ENCODE measurements at regions not wholly inside any gene's neighbourhood (a gene's known extent, or its start where the extent isn't known, plus 50 kb on each side); places are given as distances from the start of the nearest gene placed in this dataset.
A peak's percentile ranks its signal among the peaks of the same experiment; 100 is the strongest.

- DNase-seq: peak; percentile 86
Measured at GRCh38 chr2:176652300-176653182, 383.3 kb downstream of the MTX2 start.

- peak; percentile 87 for DNase-seq
Measured at GRCh38 chr2:176653479-176654443, 384.5 kb downstream of the MTX2 start.

- no peak for DNase-seq
Measured at GRCh38 chr2:176656038-176656775, 387.0 kb downstream of the MTX2 start.

GRCh38 chr2:176656776-176657140 is 387.5 kb downstream of the MTX2 start:
- no peak for DNase-seq

- no peak for DNase-seq
Measured at GRCh38 chr2:176657393-176657792, 388.2 kb downstream of the MTX2 start.

- DNase-seq: no peak
Measured at GRCh38 chr2:176658708-176659107, 389.5 kb downstream of the MTX2 start.

GRCh38 chr2:176662753-176663152 is 393.5 kb downstream of the MTX2 start:
- no peak for DNase-seq

- DNase-seq: no peak
Measured at GRCh38 chr2:176664478-176664877, 395.2 kb downstream of the MTX2 start.

- DNase-seq: no peak
Measured at GRCh38 chr2:176665086-176665485, 395.8 kb downstream of the MTX2 start.

- DNase-seq: no peak
Measured at GRCh38 chr2:176668912-176669311, 399.7 kb downstream of the MTX2 start.

GRCh38 chr2:176669398-176670174 is 400.3 kb downstream of the MTX2 start:
- DNase-seq: no peak

GRCh38 chr2:176675271-176675949 is 406.2 kb downstream of the MTX2 start:
- DNase-seq: no peak

- DNase-seq: no peak
Measured at GRCh38 chr2:176677746-176678265, 408.6 kb downstream of the MTX2 start.

GRCh38 chr2:176678571-176678970 is 409.3 kb downstream of the MTX2 start:
- no peak for DNase-seq

GRCh38 chr2:176679061-176679669 is 409.9 kb downstream of the MTX2 start:
- no peak for DNase-seq

- no peak for DNase-seq
Measured at GRCh38 chr2:176680916-176681516, 411.8 kb downstream of the MTX2 start.

- no peak for DNase-seq
Measured at GRCh38 chr2:176681584-176682115, 412.4 kb downstream of the MTX2 start.

GRCh38 chr2:176682278-176682677 is 413.0 kb downstream of the MTX2 start:
- DNase-seq: no peak

GRCh38 chr2:176683618-176684111 is 414.4 kb downstream of the MTX2 start:
- no peak for DNase-seq

- no peak for DNase-seq
Measured at GRCh38 chr2:176685908-176686307, 416.7 kb downstream of the MTX2 start.

Measured in hematopoietic multipotent progenitor cell treated with erythropoietin and hydrocortisone succinate and interleukin-3 and kit ligand, for 4 days (in vitro differentiated cells).